Activated T-helper 1 cell treated with Interleukin-2 at 50 U/mL for 16 hours (primary cell): ENCODE measurements at regions not wholly inside any gene's neighbourhood (a gene's known extent, or its start where the extent isn't known, plus 50 kb on each side); places are given as distances from the start of the nearest gene placed in this dataset.
"Not testable (repeated sequence)": the region's sequence is repeated elsewhere in the genome, so short reads cannot be mapped to it uniquely, and the experiment has no call there.

Experiments used
- DNase-seq: peaks from one replicate; pipeline ENCODE4 v3.0.0-alpha.2; 2020; ENCODE audit warnings: low read depth

GRCh38 chr1:242623756-242624155 lies 99.3 kb upstream of the PLD5 start:
- DNase-seq = no peak

- DNase-seq = no peak
Observed at GRCh38 chr1:242623119-242623518, 98.6 kb upstream of the PLD5 start.

- no peak for DNase-seq
Observed at GRCh38 chr1:242613266-242613815, 88.8 kb upstream of the PLD5 start.

- DNase-seq = no peak
Observed at GRCh38 chr1:242610209-242610608, 85.7 kb upstream of the PLD5 start.

- no peak for DNase-seq
Observed at GRCh38 chr1:242605521-242605920, 81.0 kb upstream of the PLD5 start.

GRCh38 chr1:242602001-242602400 lies 77.5 kb upstream of the PLD5 start:
- DNase-seq = no peak

- not testable (repeated sequence) for DNase-seq
Observed at GRCh38 chr1:242593756-242594155, 69.3 kb upstream of the PLD5 start.

GRCh38 chr1:242586360-242586680 lies 61.8 kb upstream of the PLD5 start:
- DNase-seq = no peak

GRCh38 chr1:242585616-242586359 lies 61.3 kb upstream of the PLD5 start:
- DNase-seq = no peak

- no peak for DNase-seq
Observed at GRCh38 chr1:242582669-242583068, 58.2 kb upstream of the PLD5 start.

- DNase-seq = no peak
Observed at GRCh38 chr1:242579528-242580235, 55.2 kb upstream of the PLD5 start.
